ENCODE measurements at regions not wholly inside any gene's neighbourhood (a gene's known extent, or its start where the extent isn't known, plus 50 kb on each side); places are given as distances from the start of the nearest gene placed in this dataset.

GRCh38 chr4:111693758-111694157 is 451.5 kb upstream of the FAM241A start:
- Histone ChIP-seq H3K4me1 (ENCODE audit: control insufficient read depth in 1 of 2, insufficient read depth in 2 of 2, low read length in 2 of 2) (no peaks in the 10 kb centered on the region), H3K36me3 (ENCODE audit: control insufficient read depth in 1 of 2, insufficient read depth in 2 of 2, low read length in 2 of 2) (no peaks in the 10 kb centered on the region), H3K27me3 (ENCODE audit: control insufficient read depth in 1 of 2, insufficient read depth in 2 of 2, low read length in 2 of 2) (no peaks in the 10 kb centered on the region), H3K27ac (ENCODE audit: low read depth, low read length) (no peak overlapping the region), H3K4me3 (ENCODE audit: low read depth in 1 of 2, low read length in 2 of 2) (no peak overlapping the region), H3K9ac (ENCODE audit: low read depth in 1 of 2, low read length in 2 of 2) (no peak overlapping the region), H3K9me3 (ENCODE audit: control insufficient read depth in 1 of 2, low read length in 2 of 2) (no peaks in the 10 kb centered on the region)

- Histone ChIP-seq H3K27ac (ENCODE audit: low read depth, low read length) (no peak overlapping the region), H3K36me3 (ENCODE audit: control insufficient read depth in 1 of 2, insufficient read depth in 2 of 2, low read length in 2 of 2) (no peaks in the 10 kb centered on the region), H3K4me3 (ENCODE audit: low read depth in 1 of 2, low read length in 2 of 2) (no peak overlapping the region), H3K27me3 (ENCODE audit: control insufficient read depth in 1 of 2, insufficient read depth in 2 of 2, low read length in 2 of 2) (no peaks in the 10 kb centered on the region), H3K9ac (ENCODE audit: low read depth in 1 of 2, low read length in 2 of 2) (no peak overlapping the region), H3K4me1 (ENCODE audit: control insufficient read depth in 1 of 2, insufficient read depth in 2 of 2, low read length in 2 of 2) (no peaks in the 10 kb centered on the region), H3K9me3 (ENCODE audit: control insufficient read depth in 1 of 2, low read length in 2 of 2) (no peaks in the 10 kb centered on the region)
Measured at GRCh38 chr4:111695677-111696076, 449.6 kb upstream of the FAM241A start.

DNA sequence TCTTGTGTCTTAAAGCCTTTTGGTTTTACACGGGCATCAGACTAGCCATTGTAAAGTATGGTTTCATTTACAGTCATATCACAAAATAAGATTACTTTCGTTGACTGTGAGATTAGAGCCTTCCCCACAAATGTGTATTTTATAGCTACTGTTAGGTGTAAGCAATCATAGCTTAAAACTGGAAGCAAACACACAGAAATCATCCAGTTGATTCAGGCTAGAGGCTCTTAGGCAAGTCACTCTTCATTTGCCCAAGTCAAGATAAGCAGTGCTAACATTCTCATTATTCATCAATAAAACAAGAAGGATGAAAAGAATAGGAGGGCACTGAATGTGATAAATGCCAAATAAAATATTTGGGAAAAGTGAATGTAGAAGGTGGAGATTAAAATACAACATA is 448.7 kb upstream of the FAM241A start:
- Histone ChIP-seq H3K9ac (ENCODE audit: low read depth in 1 of 2, low read length in 2 of 2) (no peak overlapping the region), H3K9me3 (ENCODE audit: control insufficient read depth in 1 of 2, low read length in 2 of 2) (no peaks in the 10 kb centered on the region), H3K4me1 (ENCODE audit: control insufficient read depth in 1 of 2, insufficient read depth in 2 of 2, low read length in 2 of 2) (no peaks in the 10 kb centered on the region), H3K36me3 (ENCODE audit: control insufficient read depth in 1 of 2, insufficient read depth in 2 of 2, low read length in 2 of 2) (no peaks in the 10 kb centered on the region), H3K27me3 (ENCODE audit: control insufficient read depth in 1 of 2, insufficient read depth in 2 of 2, low read length in 2 of 2) (no peaks in the 10 kb centered on the region), H3K4me3 (ENCODE audit: low read depth in 1 of 2, low read length in 2 of 2) (no peak overlapping the region), H3K27ac (ENCODE audit: low read depth, low read length) (no peak overlapping the region)

GRCh38 chr4:111697176-111697942 is 447.9 kb upstream of the FAM241A start:
- Histone ChIP-seq H3K4me1 (ENCODE audit: control insufficient read depth in 1 of 2, insufficient read depth in 2 of 2, low read length in 2 of 2) (no peaks in the 10 kb centered on the region), H3K36me3 (ENCODE audit: control insufficient read depth in 1 of 2, insufficient read depth in 2 of 2, low read length in 2 of 2) (no peaks in the 10 kb centered on the region), H3K9ac (ENCODE audit: low read depth in 1 of 2, low read length in 2 of 2) (no peak overlapping the region), H3K27ac (ENCODE audit: low read depth, low read length) (no peak overlapping the region), H3K4me3 (ENCODE audit: low read depth in 1 of 2, low read length in 2 of 2) (no peak overlapping the region), H3K27me3 (ENCODE audit: control insufficient read depth in 1 of 2, insufficient read depth in 2 of 2, low read length in 2 of 2) (no peaks in the 10 kb centered on the region), H3K9me3 (ENCODE audit: control insufficient read depth in 1 of 2, low read length in 2 of 2) (no peaks in the 10 kb centered on the region)

DNA sequence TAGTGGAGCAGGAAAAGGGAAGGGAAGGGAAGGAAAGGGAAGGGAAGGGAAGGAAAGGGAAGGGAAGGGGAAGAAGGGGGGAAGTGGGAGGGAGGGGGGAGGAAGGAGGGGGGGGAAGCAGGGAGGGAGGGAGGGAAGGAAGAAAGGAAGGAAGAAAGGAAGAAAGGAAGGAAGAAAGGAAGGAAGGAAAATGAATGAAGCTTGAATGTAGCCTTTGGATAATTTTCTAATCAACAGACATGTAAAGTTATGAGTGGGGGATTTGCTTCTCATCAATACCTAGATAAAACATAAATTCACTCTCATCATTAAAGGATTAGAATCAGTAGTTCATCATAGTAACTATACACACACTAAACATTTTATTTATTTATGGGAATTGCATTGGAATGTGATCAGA is 446.9 kb upstream of the FAM241A start:
- Histone ChIP-seq H3K4me1 (ENCODE audit: control insufficient read depth in 1 of 2, insufficient read depth in 2 of 2, low read length in 2 of 2) (no peaks in the 10 kb centered on the region), H3K9ac (ENCODE audit: low read depth in 1 of 2, low read length in 2 of 2) (no peak overlapping the region), H3K27ac (ENCODE audit: low read depth, low read length) (no peak overlapping the region)

DNA sequence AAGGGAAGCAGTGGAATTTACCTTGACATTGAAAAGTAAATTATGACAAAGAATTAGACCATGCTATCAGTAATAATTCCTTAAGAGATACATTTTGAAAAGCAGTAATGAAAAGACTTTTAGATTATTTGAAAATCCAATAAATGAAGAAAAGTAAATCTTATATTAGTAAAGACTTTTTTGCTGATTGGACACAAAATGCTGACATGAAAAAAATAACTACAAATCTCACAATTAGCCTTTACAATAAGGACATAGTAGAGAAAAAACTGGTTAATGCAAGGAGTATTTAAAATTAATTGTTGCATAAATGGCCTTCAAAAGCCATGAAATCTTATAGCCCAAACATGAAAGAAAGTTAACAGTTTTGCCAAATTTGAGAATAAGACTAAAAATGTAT is 446.1 kb upstream of the FAM241A start:
- Histone ChIP-seq H3K9me3 (ENCODE audit: control insufficient read depth in 1 of 2, low read length in 2 of 2) (no peaks in the 10 kb centered on the region), H3K27me3 (ENCODE audit: control insufficient read depth in 1 of 2, insufficient read depth in 2 of 2, low read length in 2 of 2) (no peaks in the 10 kb centered on the region), H3K4me1 (ENCODE audit: control insufficient read depth in 1 of 2, insufficient read depth in 2 of 2, low read length in 2 of 2) (no peaks in the 10 kb centered on the region), H3K36me3 (ENCODE audit: control insufficient read depth in 1 of 2, insufficient read depth in 2 of 2, low read length in 2 of 2) (no peaks in the 10 kb centered on the region), H3K27ac (ENCODE audit: low read depth, low read length) (no peak overlapping the region), H3K4me3 (ENCODE audit: low read depth in 1 of 2, low read length in 2 of 2) (no peak overlapping the region), H3K9ac (ENCODE audit: low read depth in 1 of 2, low read length in 2 of 2) (no peak overlapping the region)

More for the DNA sequence above, 446.9 kb upstream of the FAM241A start:
- Histone ChIP-seq H3K4me3 (ENCODE audit: low read depth in 1 of 2, low read length in 2 of 2) (no peak overlapping the region), H3K27me3 (ENCODE audit: control insufficient read depth in 1 of 2, insufficient read depth in 2 of 2, low read length in 2 of 2) (no peaks in the 10 kb centered on the region), H3K9me3 (ENCODE audit: control insufficient read depth in 1 of 2, low read length in 2 of 2) (no peaks in the 10 kb centered on the region), H3K36me3 (ENCODE audit: control insufficient read depth in 1 of 2, insufficient read depth in 2 of 2, low read length in 2 of 2) (no peaks in the 10 kb centered on the region)

DNA sequence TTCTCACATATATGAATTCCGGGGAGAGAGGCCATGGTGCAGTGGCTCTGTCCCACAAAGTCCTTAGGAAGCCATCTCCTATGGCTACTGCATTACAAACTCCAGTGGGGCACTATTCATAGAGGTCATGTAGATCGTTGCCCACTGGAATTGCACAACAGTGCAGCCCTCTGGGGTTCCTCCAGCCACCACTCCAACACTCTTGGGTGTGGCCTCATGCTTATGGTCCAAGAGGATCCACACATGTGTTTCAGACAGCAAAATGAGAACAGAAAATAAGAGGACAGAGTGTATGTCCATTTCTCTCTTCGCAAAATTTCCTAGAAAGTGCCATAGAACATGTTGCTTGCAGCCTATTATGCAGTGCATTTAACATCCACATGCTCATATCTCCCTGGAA is 444.2 kb upstream of the FAM241A start:
- H3K9me3 ChIP-seq (ENCODE audit: control insufficient read depth in 1 of 2, low read length in 2 of 2), result no peaks in the 10 kb centered on the region

GRCh38 chr4:111707491-111707890 is 437.8 kb upstream of the FAM241A start:
- Histone ChIP-seq H3K36me3 (ENCODE audit: control insufficient read depth in 1 of 2, insufficient read depth in 2 of 2, low read length in 2 of 2) (no peaks in the 10 kb centered on the region), H3K9ac (ENCODE audit: low read depth in 1 of 2, low read length in 2 of 2) (no peak overlapping the region), H3K9me3 (ENCODE audit: control insufficient read depth in 1 of 2, low read length in 2 of 2) (no peaks in the 10 kb centered on the region), H3K27me3 (ENCODE audit: control insufficient read depth in 1 of 2, insufficient read depth in 2 of 2, low read length in 2 of 2) (no peaks in the 10 kb centered on the region), H3K4me3 (ENCODE audit: low read depth in 1 of 2, low read length in 2 of 2) (no peak overlapping the region), H3K4me1 (ENCODE audit: control insufficient read depth in 1 of 2, insufficient read depth in 2 of 2, low read length in 2 of 2) (no peaks in the 10 kb centered on the region), H3K27ac (ENCODE audit: low read depth, low read length) (no peak overlapping the region)

More for the DNA sequence above, 444.2 kb upstream of the FAM241A start:
- H3K27me3 ChIP-seq (ENCODE audit: control insufficient read depth in 1 of 2, insufficient read depth in 2 of 2, low read length in 2 of 2), result no peaks in the 10 kb centered on the region
- no peak overlapping the region for H3K4me3 ChIP-seq (ENCODE audit: low read depth in 1 of 2, low read length in 2 of 2)
- H3K27ac ChIP-seq (ENCODE audit: low read depth, low read length), result no peak overlapping the region
- no peaks in the 10 kb centered on the region for H3K36me3 ChIP-seq (ENCODE audit: control insufficient read depth in 1 of 2, insufficient read depth in 2 of 2, low read length in 2 of 2)
- H3K9ac ChIP-seq (ENCODE audit: low read depth in 1 of 2, low read length in 2 of 2), result no peak overlapping the region
- H3K4me1 ChIP-seq (ENCODE audit: control insufficient read depth in 1 of 2, insufficient read depth in 2 of 2, low read length in 2 of 2), result no peaks in the 10 kb centered on the region

DNA sequence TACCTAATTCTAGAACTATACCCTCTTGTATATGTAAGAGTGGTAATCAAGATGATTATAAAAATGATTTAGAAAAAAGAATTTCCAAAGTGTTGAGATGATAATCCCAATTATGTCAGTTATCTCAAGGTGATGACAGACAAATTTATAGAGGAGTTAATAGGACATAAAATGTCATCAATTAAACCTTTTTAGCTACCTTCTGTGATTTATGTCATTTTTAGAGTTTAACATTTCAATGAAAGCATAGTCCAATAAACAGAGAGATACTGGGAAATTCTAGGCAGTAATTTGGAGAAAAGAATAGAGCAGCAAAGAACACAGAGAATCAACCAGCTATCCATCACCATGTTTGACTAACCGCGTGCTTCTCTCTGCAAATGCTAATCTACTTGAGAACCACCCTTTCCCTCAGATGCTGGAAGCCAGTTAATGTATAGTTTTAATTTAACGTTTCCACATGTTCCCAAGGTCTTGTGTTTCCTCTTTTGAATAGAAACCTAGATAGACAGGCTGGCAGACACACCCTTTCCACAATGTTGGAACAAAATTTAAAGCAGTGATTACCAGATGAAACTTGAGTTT is 433.1 kb upstream of the FAM241A start:
- no peak overlapping the region for H3K4me3 ChIP-seq (ENCODE audit: low read depth in 1 of 2, low read length in 2 of 2)
- no peaks in the 10 kb centered on the region for H3K9me3 ChIP-seq (ENCODE audit: control insufficient read depth in 1 of 2, low read length in 2 of 2)
- no peaks in the 10 kb centered on the region for H3K4me1 ChIP-seq (ENCODE audit: control insufficient read depth in 1 of 2, insufficient read depth in 2 of 2, low read length in 2 of 2)
- no peaks in the 10 kb centered on the region for H3K27me3 ChIP-seq (ENCODE audit: control insufficient read depth in 1 of 2, insufficient read depth in 2 of 2, low read length in 2 of 2)
- H3K36me3 ChIP-seq (ENCODE audit: control insufficient read depth in 1 of 2, insufficient read depth in 2 of 2, low read length in 2 of 2), result no peaks in the 10 kb centered on the region
- no peak overlapping the region for H3K27ac ChIP-seq (ENCODE audit: low read depth, low read length)
- H3K9ac ChIP-seq (ENCODE audit: low read depth in 1 of 2, low read length in 2 of 2), result no peak overlapping the region

- Histone ChIP-seq H3K9ac (ENCODE audit: low read depth in 1 of 2, low read length in 2 of 2) (no peak overlapping the region), H3K27ac (ENCODE audit: low read depth, low read length) (no peak overlapping the region), H3K4me1 (ENCODE audit: control insufficient read depth in 1 of 2, insufficient read depth in 2 of 2, low read length in 2 of 2) (no peaks in the 10 kb centered on the region), H3K4me3 (ENCODE audit: low read depth in 1 of 2, low read length in 2 of 2) (no peak overlapping the region), H3K27me3 (ENCODE audit: control insufficient read depth in 1 of 2, insufficient read depth in 2 of 2, low read length in 2 of 2) (no peaks in the 10 kb centered on the region), H3K9me3 (ENCODE audit: control insufficient read depth in 1 of 2, low read length in 2 of 2) (no peaks in the 10 kb centered on the region), H3K36me3 (ENCODE audit: control insufficient read depth in 1 of 2, insufficient read depth in 2 of 2, low read length in 2 of 2) (no peaks in the 10 kb centered on the region)
Measured at GRCh38 chr4:111713276-111713675, 432.0 kb upstream of the FAM241A start.

All from duodenal mucosa (tissue), 2 donors.